GM12864 (cell line): ENCODE measurements at regions not wholly inside any gene's neighbourhood (a gene's known extent, or its start where the extent isn't known, plus 50 kb on each side); places are given as distances from the start of the nearest gene placed in this dataset.

Source experiments
- DNase-seq: peaks from one replicate; pipeline ENCODE4 v3.0.0-alpha.2; 2011; ENCODE audit warnings: low read depth
- H3K4me3 ChIP-seq: 2 replicates; pipeline ENCODE4 v1.5.1; 2011; ENCODE audit warnings: mild to moderate bottlenecking, low read depth, low read length, control low read depth
- TF ChIP-seq, protein P1 (sequence below): IDR thresholded peaks from 2 replicates; pipeline ENCODE4 v1.5.1; 2011; ENCODE audit warnings: low read depth, mild to moderate bottlenecking, moderate library complexity, low read length, control low read depth, inconsistent platforms; ENCODE audit errors: missing control alignments

DNA sequence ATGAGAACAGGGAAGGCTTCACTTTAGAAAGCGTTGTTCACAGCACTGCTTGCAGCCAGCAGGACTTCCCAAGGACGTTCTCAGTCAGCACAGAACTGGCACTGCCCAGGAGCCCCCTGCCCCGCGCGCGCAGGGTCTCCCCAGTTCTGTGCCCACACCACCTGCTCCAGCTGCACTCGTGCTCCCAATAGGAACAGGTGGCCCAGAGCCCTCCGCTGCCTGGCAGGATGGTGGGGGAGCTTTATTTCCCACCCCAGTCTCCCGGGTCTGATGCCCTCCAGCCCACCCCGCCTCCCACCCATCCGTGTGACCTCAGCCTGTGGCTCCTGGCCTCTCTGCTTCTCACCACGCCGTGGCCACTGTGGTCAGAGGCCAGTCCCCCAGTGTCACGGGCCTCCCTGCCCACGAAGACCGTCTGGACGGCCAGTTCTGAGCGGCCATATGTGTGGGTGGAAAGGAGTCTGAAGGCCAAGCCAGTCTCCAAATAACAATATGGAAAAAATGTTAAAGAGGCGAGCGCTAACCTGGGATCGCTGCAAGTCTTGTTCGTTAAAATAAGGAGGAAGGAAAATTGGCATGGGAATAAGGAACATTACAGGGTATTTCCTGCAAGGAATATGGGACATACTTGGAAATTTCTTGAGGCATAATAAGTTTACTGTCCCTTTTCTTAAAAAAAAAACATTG is 54.6 kb upstream of the PCSK6 start:
- DNase-seq = no peak
- TF ChIP-seq, protein P1, sequence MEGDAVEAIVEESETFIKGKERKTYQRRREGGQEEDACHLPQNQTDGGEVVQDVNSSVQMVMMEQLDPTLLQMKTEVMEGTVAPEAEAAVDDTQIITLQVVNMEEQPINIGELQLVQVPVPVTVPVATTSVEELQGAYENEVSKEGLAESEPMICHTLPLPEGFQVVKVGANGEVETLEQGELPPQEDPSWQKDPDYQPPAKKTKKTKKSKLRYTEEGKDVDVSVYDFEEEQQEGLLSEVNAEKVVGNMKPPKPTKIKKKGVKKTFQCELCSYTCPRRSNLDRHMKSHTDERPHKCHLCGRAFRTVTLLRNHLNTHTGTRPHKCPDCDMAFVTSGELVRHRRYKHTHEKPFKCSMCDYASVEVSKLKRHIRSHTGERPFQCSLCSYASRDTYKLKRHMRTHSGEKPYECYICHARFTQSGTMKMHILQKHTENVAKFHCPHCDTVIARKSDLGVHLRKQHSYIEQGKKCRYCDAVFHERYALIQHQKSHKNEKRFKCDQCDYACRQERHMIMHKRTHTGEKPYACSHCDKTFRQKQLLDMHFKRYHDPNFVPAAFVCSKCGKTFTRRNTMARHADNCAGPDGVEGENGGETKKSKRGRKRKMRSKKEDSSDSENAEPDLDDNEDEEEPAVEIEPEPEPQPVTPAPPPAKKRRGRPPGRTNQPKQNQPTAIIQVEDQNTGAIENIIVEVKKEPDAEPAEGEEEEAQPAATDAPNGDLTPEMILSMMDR = no peak
- no peak overlapping the region for H3K4me3 ChIP-seq

DNA sequence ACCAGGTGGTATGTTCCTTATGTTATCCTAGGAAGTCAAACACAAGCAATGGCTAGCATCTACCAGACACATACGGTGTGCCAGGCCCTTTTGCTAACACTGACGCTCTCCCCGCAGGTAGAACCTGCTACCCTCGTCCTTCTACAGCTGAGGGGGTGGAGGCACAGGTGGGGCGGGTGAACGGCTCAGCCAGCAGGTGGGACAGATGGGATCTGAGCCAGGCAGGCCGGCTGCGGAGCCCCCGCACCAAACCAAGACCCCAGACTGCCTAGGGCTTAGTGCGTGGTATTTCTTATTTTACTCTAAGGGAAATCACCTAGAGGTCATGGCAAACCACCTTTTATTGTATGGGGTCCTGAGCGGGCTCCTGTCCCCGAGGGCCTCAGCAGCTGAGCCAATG is 53.9 kb upstream of the PCSK6 start:
- H3K4me3 ChIP-seq = no peak overlapping the region
- DNase-seq = no peak
- TF ChIP-seq, protein P1 = no peak

DNA sequence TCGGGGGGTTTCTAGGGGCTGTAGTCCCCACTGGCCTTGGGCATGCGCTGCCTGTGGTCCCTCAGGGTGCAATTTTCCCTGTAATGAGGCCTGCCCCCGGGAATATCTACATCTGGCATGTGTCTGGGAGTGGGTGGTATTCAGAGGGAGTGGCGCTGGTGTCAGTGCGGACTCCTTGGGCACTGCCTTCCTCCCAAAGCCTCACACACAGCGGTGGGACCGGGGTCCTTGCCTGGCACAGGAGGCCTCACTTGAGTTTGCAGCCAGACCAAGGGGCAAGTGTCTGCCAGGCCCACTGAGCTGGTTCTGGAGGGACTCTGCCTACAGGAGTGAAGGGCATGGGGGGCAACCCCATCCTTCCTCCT is 53.5 kb upstream of the PCSK6 start:
- no peak overlapping the region for H3K4me3 ChIP-seq
- DNase-seq = no peak
- TF ChIP-seq, protein P1 = no peak

DNA sequence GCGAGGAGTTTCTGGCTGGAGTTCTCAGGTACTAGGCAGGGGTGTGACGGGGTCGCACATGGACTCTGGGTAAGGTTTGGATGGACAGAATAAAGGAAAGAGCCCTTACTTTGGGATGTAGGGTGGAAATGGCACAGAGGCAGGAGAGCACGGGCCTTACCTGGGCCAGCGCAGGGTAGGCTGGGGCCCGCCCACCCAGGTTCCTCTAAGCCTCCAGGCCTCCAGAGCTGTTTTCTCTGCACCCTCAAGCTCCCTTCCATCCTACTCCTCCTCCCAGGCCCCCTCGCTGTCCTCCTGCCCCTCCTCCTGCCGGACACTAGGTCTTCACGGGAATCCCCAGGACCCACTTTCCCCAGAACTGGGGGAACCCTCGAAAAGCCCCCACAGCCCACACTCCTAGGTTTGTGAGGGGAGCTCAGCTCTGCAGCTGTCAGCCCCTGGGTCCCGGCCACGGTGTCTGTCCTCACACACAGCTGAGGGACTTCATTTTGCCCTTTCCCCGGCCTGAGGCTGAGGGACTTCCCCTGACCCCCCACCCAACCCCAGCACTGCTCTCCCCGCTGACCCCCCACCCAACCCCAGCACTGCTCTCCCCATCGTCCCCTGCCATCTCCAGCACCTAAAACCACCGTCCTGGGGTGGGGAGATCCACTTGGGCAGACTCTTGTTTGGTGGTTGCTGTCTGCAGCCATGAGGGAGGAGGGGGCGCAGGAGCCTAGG is 53.0 kb upstream of the PCSK6 start:
- TF ChIP-seq, protein P1 = no peak
- no peak for DNase-seq

DNA sequence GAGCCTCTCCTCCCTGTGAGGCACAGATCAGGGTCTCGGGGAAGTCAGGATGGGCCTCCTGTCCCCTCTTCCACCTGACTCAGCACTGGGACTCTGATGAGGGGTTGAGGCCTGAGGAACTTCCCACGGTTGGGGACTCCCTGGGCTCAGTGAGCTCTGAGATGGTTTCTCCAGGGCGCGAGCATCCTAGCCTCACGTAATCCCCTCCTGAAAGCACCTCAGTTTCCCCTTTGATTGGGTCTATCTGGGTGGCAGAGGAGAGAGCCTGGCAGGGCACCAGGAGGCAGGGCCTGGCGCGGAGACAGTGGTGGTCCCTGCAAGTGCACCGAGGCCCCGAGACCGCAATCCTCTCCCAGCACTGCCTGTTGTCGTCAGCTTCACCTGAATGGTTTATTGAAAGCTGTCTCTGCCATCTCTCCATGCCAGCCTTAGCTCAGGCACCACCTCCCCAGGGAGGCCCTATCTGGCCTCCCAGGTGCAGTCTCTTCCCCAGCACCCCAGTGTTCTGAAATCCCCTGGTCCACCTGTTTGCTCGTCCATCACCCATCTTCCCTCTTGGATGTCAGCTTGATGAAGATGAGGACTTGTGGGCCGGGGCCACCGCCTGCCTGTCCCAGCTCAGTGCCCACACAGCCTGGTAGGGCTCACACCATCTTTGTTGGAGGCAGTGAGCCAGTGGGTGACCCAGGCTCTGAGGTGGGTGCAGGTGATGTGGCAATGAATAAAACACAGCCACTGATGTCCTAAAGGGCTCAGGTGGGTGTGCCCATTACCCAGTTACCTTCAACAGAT is 52.2 kb upstream of the PCSK6 start:
- no peak overlapping the region for H3K4me3 ChIP-seq
- TF ChIP-seq, protein P1 = no peak
- no peak for DNase-seq

More for the DNA sequence above, 53.0 kb upstream of the PCSK6 start:
- H3K4me3 ChIP-seq = no peak overlapping the region

DNA sequence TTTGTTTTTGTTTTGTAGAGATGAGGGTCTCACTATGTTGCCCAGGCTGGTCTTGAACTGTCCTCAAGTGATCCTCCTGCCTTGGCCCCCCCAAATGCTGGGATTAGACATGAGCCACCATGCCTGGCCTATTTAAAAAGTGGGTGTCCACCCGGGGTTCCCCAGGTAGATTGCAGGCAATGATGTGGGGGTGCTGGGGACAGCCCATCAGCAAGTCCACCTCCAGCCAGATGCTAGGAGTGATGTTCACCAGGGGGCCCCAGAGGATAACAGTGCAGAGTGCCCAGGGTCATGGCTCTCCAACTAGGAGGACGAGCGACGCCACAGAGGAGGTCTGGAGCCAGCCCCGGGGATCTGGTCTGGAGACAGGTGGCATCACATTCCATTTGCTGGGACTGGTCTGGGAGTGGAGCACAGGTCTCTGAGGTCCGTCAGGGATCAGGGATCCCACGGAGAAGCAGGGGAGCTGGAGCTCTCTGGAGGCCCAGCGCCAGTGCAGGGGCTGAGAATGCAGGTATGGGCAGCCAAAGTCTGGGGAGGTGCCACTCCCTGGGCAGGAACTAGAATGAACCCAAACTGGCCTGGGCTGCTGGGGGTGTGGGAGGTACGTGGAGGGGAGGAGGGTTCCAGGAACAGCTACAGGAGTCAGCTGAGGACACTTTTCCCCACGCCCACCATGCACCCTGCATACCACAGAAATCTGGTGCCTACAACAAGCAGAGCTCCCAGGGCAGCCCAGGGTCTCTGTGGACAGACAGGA is 51.2 kb upstream of the PCSK6 start:
- DNase-seq = no peak
- H3K4me3 ChIP-seq = no peak overlapping the region
- TF ChIP-seq, protein P1 = no peak
